ENCODE measurements at regions not wholly inside any gene's neighbourhood (a gene's known extent, or its start where the extent isn't known, plus 50 kb on each side); places are given as distances from the start of the nearest gene placed in this dataset.

GRCh38 chr10:125417605-125418004 is 257.2 kb upstream of the CTBP2 start:
- TF ChIP-seq POLR2A (IDR thresholded peaks at IDR 0.05; ENCODE audit: low read length): no peak
- TF ChIP-seq GATA1 (IDR thresholded peaks at IDR 0.05; ENCODE audit: low read depth, low read length): no peak

Measured in erythroblast (primary cell).